H9 (cell line): ENCODE measurements at regions not wholly inside any gene's neighbourhood (a gene's known extent, or its start where the extent isn't known, plus 50 kb on each side); places are given as distances from the start of the nearest gene placed in this dataset.

Experiments
- DNase-seq: peaks from one replicate; pipeline ENCODE4 v3.0.0-alpha.2; 2017
- H2AFZ ChIP-seq: one replicate; pipeline ENCODE4 v1.6.1; 2013; ENCODE audit warnings: mild to moderate bottlenecking, low read length, control low read depth, moderate library complexity
- H2AK5ac ChIP-seq: 2 replicates; pipeline ENCODE4 v1.6.1; 2013; ENCODE audit warnings: low read length, control low read depth, mixed read lengths; ENCODE audit not compliant: insufficient read length
- H2BK120ac ChIP-seq: one replicate; pipeline ENCODE4 v1.6.1; 2013; ENCODE audit warnings: low read depth, mild to moderate bottlenecking, low read length, control low read depth, inconsistent platforms; ENCODE audit not compliant: poor library complexity, severe bottlenecking
- H2BK12ac ChIP-seq: 2 replicates; pipeline ENCODE4 v1.6.1; 2013; ENCODE audit warnings: low read length, control low read depth, mixed read lengths, low read depth; ENCODE audit not compliant: insufficient read length
- H2BK15ac ChIP-seq: 2 replicates; pipeline ENCODE4 v1.6.1; 2013; ENCODE audit warnings: low read depth, low read length, control low read depth
- H2BK20ac ChIP-seq: one replicate; pipeline ENCODE4 v1.6.1; 2013; ENCODE audit warnings: low read depth, mild to moderate bottlenecking, low read length, control low read depth, inconsistent platforms; ENCODE audit not compliant: poor library complexity, severe bottlenecking
- H2BK5ac ChIP-seq: 2 replicates; pipeline ENCODE4 v1.6.1; 2013; ENCODE audit warnings: low read length, control low read depth, mixed read lengths; ENCODE audit not compliant: insufficient read length
- H3K14ac ChIP-seq: 2 replicates; pipeline ENCODE4 v1.6.1; 2013; ENCODE audit warnings: low read length, control low read depth; ENCODE audit not compliant: insufficient read depth
- H3K18ac ChIP-seq: 2 replicates; pipeline ENCODE4 v1.6.1; 2013; ENCODE audit warnings: low read depth, mild to moderate bottlenecking, mixed read lengths, low read length, control low read depth; ENCODE audit not compliant: insufficient read length
- H3K23ac ChIP-seq: 2 replicates; pipeline ENCODE4 v1.6.1; 2013; ENCODE audit warnings: low read length, control low read depth, mixed read lengths, low read depth; ENCODE audit not compliant: insufficient read length
- H3K23me2 ChIP-seq: 2 replicates; pipeline ENCODE4 v1.6.1; 2013; ENCODE audit warnings: low read depth, mild to moderate bottlenecking, mixed read lengths, low read length, control low read depth; ENCODE audit not compliant: insufficient read length, poor library complexity, severe bottlenecking
- H3K27ac ChIP-seq: 2 replicates; pipeline ENCODE4 v1.5.1; 2013; ENCODE audit warnings: low read length, control low read depth, mixed read lengths, low read depth; ENCODE audit not compliant: insufficient read length
- H3K27me3 ChIP-seq: 2 replicates; pipeline ENCODE4 v1.6.1; 2013; ENCODE audit warnings: low read length, control low read depth, inconsistent platforms; ENCODE audit not compliant: insufficient read depth
- H3K4ac ChIP-seq: 2 replicates; pipeline ENCODE4 v1.6.1; 2013; ENCODE audit warnings: low read depth, mild to moderate bottlenecking, control low read depth, inconsistent platforms, low read length, moderate library complexity
- H3K4me1 ChIP-seq: 2 replicates; pipeline ENCODE4 v1.6.1; 2013; ENCODE audit warnings: low read length, control low read depth, inconsistent platforms; ENCODE audit not compliant: insufficient read depth
- H3K4me2 ChIP-seq: 2 replicates; pipeline ENCODE4 v1.6.1; 2013; ENCODE audit warnings: low read length, control low read depth, mixed read lengths; ENCODE audit not compliant: insufficient read length, insufficient read depth
- H3K56ac ChIP-seq: 2 replicates; pipeline ENCODE4 v1.6.1; 2013; ENCODE audit warnings: low read depth, mild to moderate bottlenecking, mixed read lengths, low read length, control low read depth; ENCODE audit not compliant: insufficient read length
- H3K79me1 ChIP-seq: 2 replicates; pipeline ENCODE4 v1.6.1; 2013; ENCODE audit warnings: low read depth, mild to moderate bottlenecking, moderate library complexity, low read length, control low read depth, inconsistent platforms; ENCODE audit not compliant: insufficient read depth, poor library complexity, severe bottlenecking
- H3K79me2 ChIP-seq: 2 replicates; pipeline ENCODE4 v1.6.1; 2013; ENCODE audit warnings: low read length, control low read depth, inconsistent platforms; ENCODE audit not compliant: insufficient read depth
- H3K9ac ChIP-seq: 2 replicates; pipeline ENCODE4 v1.6.1; 2013; ENCODE audit warnings: low read length, control low read depth, mixed read lengths; ENCODE audit not compliant: insufficient read length; ENCODE audit errors: extremely low read depth
- H3K9me3 ChIP-seq: one replicate; pipeline ENCODE4 v1.6.1; 2013; ENCODE audit warnings: low read depth, low read length, inconsistent platforms; ENCODE audit not compliant: control insufficient read depth
- H3T11ph ChIP-seq: one replicate; pipeline ENCODE4 v1.6.1; 2013; ENCODE audit warnings: mild to moderate bottlenecking, low read length, control low read depth, inconsistent platforms
- H4K20me1 ChIP-seq: one replicate; pipeline ENCODE4 v1.6.1; 2013; ENCODE audit not compliant: control insufficient read depth, insufficient read length, insufficient read depth
- H4K5ac ChIP-seq: 2 replicates; pipeline ENCODE4 v1.6.1; 2013; ENCODE audit warnings: low read depth, mild to moderate bottlenecking, mixed read lengths, low read length, control low read depth; ENCODE audit not compliant: insufficient read length
- H4K8ac ChIP-seq: replicated peaks from 2 replicates; pipeline ENCODE4 v1.6.1; 2013; ENCODE audit warnings: low read length, control low read depth, mixed read lengths, low read depth; ENCODE audit not compliant: insufficient read length
- H4K91ac ChIP-seq: 2 replicates; pipeline ENCODE4 v1.6.1; 2013; ENCODE audit warnings: low read depth, mild to moderate bottlenecking, moderate library complexity, mixed read lengths, low read length, control low read depth; ENCODE audit not compliant: insufficient read length
- H3K27ac Mint-ChIP-seq, 3 experiments: 2 replicates in 2 of 3; 3 replicates in 1 of 3; pipeline ENCODE4 v1.8.0; 2020 to 2021; ENCODE audit warnings: mixed read lengths in 3 of 3, mild to moderate bottlenecking in 1 of 3, moderate library complexity in 1 of 3
- H3K27me3 Mint-ChIP-seq: 2 replicates; pipeline ENCODE4 v1.8.0; 2021; ENCODE audit warnings: low read depth, mild to moderate bottlenecking, moderate library complexity, mixed read lengths
- H3K36me3 Mint-ChIP-seq, 3 experiments: 2 replicates in 2 of 3; 3 replicates in 1 of 3; pipeline ENCODE4 v1.8.0; 2020 to 2021; ENCODE audit warnings: low read depth in 3 of 3, mixed read lengths in 3 of 3; ENCODE audit not compliant: insufficient read depth in 1 of 3
- H3K4me1 Mint-ChIP-seq, 2 experiments: 2 replicates each; pipeline ENCODE4 v1.8.0; 2020; ENCODE audit warnings: mixed read lengths in 2 of 2
- H3K4me3 Mint-ChIP-seq, 2 experiments: 2 replicates in 1 of 2; 3 replicates in 1 of 2; pipeline ENCODE4 v1.8.0; 2020 to 2021; ENCODE audit warnings: mild to moderate bottlenecking in 2 of 2, mixed read lengths in 2 of 2, moderate library complexity in 1 of 2
- H3K9me3 Mint-ChIP-seq, 2 experiments: 2 replicates in 1 of 2; 3 replicates in 1 of 2; pipeline ENCODE4 v1.8.0; 2020; ENCODE audit warnings: mild to moderate bottlenecking in 2 of 2, mixed read lengths in 2 of 2, moderate library complexity in 1 of 2
- WGBS: extraction: QIAGEN DNeasy Blood & Tissue Kit; methylation state at CpG from one replicate; pipeline ENCODE4 v1.1.7; 2013; ENCODE audit warnings: missing lambda C conversion rate, low lambda C conversion rate, mixed read lengths; ENCODE audit not compliant: insufficient read length; ENCODE audit errors: extremely low coverage; 5-methylcytosine and 5-hydroxymethylcytosine counted together
- TF ChIP-seq, protein P1 (sequence below): fragments of 200-600 bp; sonication (generic); conservative IDR thresholded peaks from 3 replicates; pipeline ENCODE4 v1.8.0; 2021; ENCODE audit warnings: antibody characterized with exemption, mild to moderate bottlenecking

DNA sequence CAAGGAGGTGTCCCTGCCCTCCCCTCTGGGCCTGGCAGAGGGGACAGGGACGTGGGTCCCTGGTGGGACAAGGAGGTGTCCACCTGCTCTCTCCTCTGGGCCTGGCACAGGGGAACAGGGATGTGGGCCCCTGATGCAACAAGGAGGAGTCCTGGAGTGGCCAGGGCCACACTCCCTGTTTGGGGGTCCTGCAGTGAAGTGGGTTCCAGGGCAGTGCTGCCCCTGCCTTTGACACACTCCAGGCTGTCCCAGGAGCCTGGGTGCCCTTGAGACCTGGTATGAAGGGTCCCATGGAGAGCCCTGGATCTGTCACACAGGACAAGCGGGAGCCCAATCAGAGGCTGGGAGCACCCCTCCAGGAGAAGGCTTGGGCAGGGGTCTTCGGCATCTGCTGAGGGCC, 75.8 kb upstream of the GPC1 start:
- H3K56ac ChIP-seq: no peak overlapping the region
- H3K27ac ChIP-seq: no peak overlapping the region
- no peak overlapping the region; the same call in 1 of the 2 replicates for H3K14ac ChIP-seq
- Mint-ChIP-seq H3K27ac (no peak overlapping the region), H3K36me3 (peaks cover 2 to 18% (median 9%) of the 10 kb centered on the region in 3 experiments; a peak in 5 of 7 replicates), H3K4me1 (peaks cover 0 to 9% of the 10 kb centered on the region in 2 experiments; a peak in 3 of 4 replicates), H3K9me3 (peaks cover 18 to 31% of the 10 kb centered on the region in 2 experiments), H3K27me3 (peaks cover 12% of the 10 kb centered on the region), H3K4me3 (no peak overlapping the region)
- H4K5ac ChIP-seq: no peak overlapping the region
- H3K4me2 ChIP-seq: no peak overlapping the region
- H3T11ph ChIP-seq: no peak overlapping the region
- no peak overlapping the region for H3K4ac ChIP-seq
- H3K9ac ChIP-seq: no peak overlapping the region
- no peak overlapping the region for H2AK5ac ChIP-seq
- no peak overlapping the region for H2AFZ ChIP-seq
- no peak overlapping the region for H2BK20ac ChIP-seq
- no peaks in the 10 kb centered on the region for H3K79me1 ChIP-seq
- TF ChIP-seq, protein P1, sequence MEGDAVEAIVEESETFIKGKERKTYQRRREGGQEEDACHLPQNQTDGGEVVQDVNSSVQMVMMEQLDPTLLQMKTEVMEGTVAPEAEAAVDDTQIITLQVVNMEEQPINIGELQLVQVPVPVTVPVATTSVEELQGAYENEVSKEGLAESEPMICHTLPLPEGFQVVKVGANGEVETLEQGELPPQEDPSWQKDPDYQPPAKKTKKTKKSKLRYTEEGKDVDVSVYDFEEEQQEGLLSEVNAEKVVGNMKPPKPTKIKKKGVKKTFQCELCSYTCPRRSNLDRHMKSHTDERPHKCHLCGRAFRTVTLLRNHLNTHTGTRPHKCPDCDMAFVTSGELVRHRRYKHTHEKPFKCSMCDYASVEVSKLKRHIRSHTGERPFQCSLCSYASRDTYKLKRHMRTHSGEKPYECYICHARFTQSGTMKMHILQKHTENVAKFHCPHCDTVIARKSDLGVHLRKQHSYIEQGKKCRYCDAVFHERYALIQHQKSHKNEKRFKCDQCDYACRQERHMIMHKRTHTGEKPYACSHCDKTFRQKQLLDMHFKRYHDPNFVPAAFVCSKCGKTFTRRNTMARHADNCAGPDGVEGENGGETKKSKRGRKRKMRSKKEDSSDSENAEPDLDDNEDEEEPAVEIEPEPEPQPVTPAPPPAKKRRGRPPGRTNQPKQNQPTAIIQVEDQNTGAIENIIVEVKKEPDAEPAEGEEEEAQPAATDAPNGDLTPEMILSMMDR: no peak
- H4K91ac ChIP-seq: no peak overlapping the region
- no peak overlapping the region for H2BK15ac ChIP-seq
- H2BK12ac ChIP-seq: no peak overlapping the region
- peaks cover 14% of the 10 kb centered on the region for H3K9me3 ChIP-seq
- no CpG with 5 or more reads among the region's 3 CpGs for WGBS
- no peaks in the 10 kb centered on the region for H4K20me1 ChIP-seq
- H3K23ac ChIP-seq: no peak overlapping the region
- H3K18ac ChIP-seq: no peak overlapping the region
- H3K79me2 ChIP-seq: no peaks in the 10 kb centered on the region
- H3K23me2 ChIP-seq: no peaks in the 10 kb centered on the region
- DNase-seq: no peak
- no peaks in the 10 kb centered on the region for H3K27me3 ChIP-seq
- no peak overlapping the region for H4K8ac ChIP-seq
- no peaks in the 10 kb centered on the region for H3K4me1 ChIP-seq
- no peak overlapping the region for H2BK5ac ChIP-seq
- no peak overlapping the region for H2BK120ac ChIP-seq
